Effector memory CD8-positive, alpha-beta T cell (primary cell): ENCODE measurements at regions not wholly inside any gene's neighbourhood (a gene's known extent, or its start where the extent isn't known, plus 50 kb on each side); places are given as distances from the start of the nearest gene placed in this dataset.
"Not testable (repeated sequence)": the region's sequence is repeated elsewhere in the genome, so short reads cannot be mapped to it uniquely, and the experiment has no call there.

Experiments used
- ATAC-seq: fragments of 150-1000 bp; cut with Tn5 transposase; replicated peaks from 2 replicates; pipeline ENCODE4 v1.10.0; 2021; ENCODE audit warnings: mild to moderate bottlenecking, moderate library complexity
- DNase-seq, 3 experiments: peaks; one replicate each; pipeline ENCODE4 v3.0.0; 2021
- H3K27ac Mint-ChIP-seq, 2 donors: one replicate each; pipeline ENCODE4 v1.8.0; 2022; ENCODE audit warnings: mild to moderate bottlenecking in 2 of 2, mixed read lengths in 2 of 2, moderate library complexity in 2 of 2
- H3K27me3 Mint-ChIP-seq, 2 donors: one replicate each; pipeline ENCODE4 v1.8.0; 2022; ENCODE audit warnings: mixed read lengths in 2 of 2
- H3K36me3 Mint-ChIP-seq: one replicate; pipeline ENCODE4 v1.8.0; 2022; ENCODE audit warnings: mild to moderate bottlenecking, moderate library complexity, mixed read lengths; ENCODE audit not compliant: insufficient read depth
- H3K4me1 Mint-ChIP-seq, 2 donors: one replicate each; pipeline ENCODE4 v1.8.0; 2022; ENCODE audit warnings: low read depth in 2 of 2, mixed read lengths in 2 of 2
- H3K4me3 Mint-ChIP-seq, 2 donors: one replicate each; pipeline ENCODE4 v1.8.0; 2022; ENCODE audit warnings: mild to moderate bottlenecking in 2 of 2, mixed read lengths in 2 of 2, moderate library complexity in 2 of 2
- H3K9me3 Mint-ChIP-seq, 2 donors: one replicate each; pipeline ENCODE4 v1.8.0; 2022; ENCODE audit warnings: mixed read lengths in 2 of 2

DNA sequence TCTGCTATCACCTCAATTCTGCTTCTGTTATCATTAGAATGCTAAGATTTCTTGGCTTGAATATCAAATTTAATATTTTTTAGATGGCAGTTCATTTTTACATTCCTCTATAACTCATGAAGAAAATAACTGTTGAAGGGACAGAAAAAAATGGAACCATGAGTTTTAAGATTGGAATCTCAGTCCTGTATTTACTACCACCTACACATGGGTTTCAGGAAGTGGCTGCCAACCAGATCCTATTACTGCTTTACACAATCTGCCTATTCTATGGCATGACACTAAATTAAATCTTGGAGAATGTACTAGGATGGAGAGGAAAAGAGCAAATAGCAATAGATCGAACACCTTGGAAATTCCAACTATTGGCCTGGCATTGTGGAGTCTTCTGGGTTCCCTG, 140.8 kb downstream of the DUSP6 start:
- Mint-ChIP-seq H3K4me1 (peaks cover 2% of the 10 kb centered on the region in 2 donors), H3K4me3 (no peak overlapping the region), H3K27me3 (no peaks in the 10 kb centered on the region), H3K9me3 (no peaks in the 10 kb centered on the region), H3K36me3 (no peaks in the 10 kb centered on the region), H3K27ac (no peak overlapping the region)
- no peak for ATAC-seq
- no peak for DNase-seq

DNA sequence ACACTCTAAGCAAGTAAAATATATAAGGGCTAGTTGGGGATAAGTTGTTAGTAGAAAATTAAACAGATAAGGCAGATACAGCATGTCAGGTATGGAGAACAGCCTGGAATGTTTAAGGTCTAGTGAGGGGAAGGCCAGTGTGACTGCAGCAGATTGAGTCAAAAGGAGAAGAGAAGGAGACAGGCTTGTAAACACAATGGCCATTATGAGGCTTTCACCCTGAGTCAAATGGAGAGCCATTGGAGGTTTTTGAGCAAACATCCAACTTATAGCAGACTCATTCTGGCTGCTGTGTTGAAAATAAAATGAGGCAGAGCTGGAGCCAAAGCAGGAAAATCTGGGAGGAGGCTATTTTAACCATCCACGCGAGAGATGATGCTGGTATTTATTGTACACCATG, 142.0 kb downstream of the DUSP6 start:
- ATAC-seq (no peak), DNase-seq (no peak)
- Mint-ChIP-seq H3K36me3 (no peaks in the 10 kb centered on the region), H3K27me3 (no peaks in the 10 kb centered on the region), H3K4me3 (no peak overlapping the region), H3K4me1 (peaks cover 5 to 8% of the 10 kb centered on the region in 2 donors), H3K9me3 (no peaks in the 10 kb centered on the region), H3K27ac (no peak overlapping the region)

DNA sequence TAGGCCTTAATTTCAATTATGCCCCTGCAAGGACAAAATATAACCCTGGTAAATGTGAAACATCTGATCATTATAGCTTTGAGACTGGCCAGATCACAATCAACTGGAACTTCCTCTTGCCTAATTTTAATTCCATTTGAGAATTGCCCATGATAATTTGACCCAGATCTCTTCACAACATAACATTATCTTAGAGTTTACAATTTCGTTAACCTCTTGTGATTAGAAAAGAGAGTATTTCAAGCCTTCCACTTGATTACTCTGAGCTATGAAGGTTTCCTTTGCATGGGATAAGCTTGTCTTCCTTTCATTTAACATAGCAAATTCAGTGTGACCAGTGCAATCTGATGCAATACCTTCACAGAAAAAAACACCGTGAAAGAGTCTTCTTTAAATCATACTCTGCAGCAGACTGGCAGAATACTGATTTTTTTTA, 143.6 kb downstream of the DUSP6 start:
- no peak overlapping the region for H3K27ac Mint-ChIP-seq
- H3K9me3 Mint-ChIP-seq = no peaks in the 10 kb centered on the region
- H3K4me3 Mint-ChIP-seq = no peak overlapping the region

DNA sequence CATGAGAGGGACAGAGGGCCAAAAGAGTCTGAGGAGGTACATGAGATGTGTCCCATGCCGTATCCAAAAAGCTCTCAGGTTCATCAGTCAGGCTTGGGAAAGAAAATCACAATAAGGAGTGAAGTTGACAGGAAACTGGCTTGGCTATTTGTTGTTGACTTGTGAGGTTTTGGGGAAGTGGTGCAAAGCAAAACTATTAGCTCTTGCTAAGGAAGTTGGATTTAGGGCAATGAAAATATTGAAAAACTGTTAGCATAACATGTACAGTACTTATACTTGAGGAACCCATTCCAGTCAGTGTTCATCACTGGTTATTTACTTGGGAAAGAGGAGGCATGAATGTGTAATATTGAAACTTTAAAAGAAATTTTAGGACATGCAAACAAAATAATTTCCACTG, 145.9 kb downstream of the DUSP6 start:
- DNase-seq (no peak), ATAC-seq (no peak)
- H3K27me3 Mint-ChIP-seq = peaks cover 0 to 9% of the 10 kb centered on the region in 2 donors
- no peaks in the 10 kb centered on the region for H3K9me3 Mint-ChIP-seq
- H3K4me3 Mint-ChIP-seq = no peak overlapping the region
- H3K36me3 Mint-ChIP-seq = no peaks in the 10 kb centered on the region
- H3K27ac Mint-ChIP-seq = no peak overlapping the region
- H3K4me1 Mint-ChIP-seq = peaks cover 5 to 8% of the 10 kb centered on the region in 2 donors

More for the DNA sequence above, 143.6 kb downstream of the DUSP6 start:
- Mint-ChIP-seq H3K36me3 (no peaks in the 10 kb centered on the region), H3K4me1 (peaks cover 5 to 8% of the 10 kb centered on the region in 2 donors), H3K27me3 (no peaks in the 10 kb centered on the region)
- ATAC-seq (no peak), DNase-seq (no peak)

DNA sequence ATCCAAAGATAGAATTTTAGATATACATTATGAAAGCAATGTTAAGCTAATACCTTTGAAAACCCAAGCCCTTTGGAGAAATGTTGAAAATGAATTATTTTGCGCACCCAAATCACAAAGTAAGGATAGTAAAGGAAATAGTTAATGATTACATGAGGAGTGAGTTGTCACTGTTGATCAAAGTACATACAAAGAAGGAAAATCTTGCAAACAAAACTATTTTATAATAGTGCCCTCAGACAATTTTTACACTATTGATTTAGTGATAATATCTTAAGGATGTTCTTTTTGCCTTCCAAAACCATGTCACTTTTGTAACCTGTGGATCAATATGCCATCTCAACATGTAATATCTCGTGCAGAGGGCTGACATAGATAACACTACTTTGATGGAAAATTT, 146.8 kb downstream of the DUSP6 start:
- peaks cover 0 to 12% of the 10 kb centered on the region in 2 donors for H3K27me3 Mint-ChIP-seq
- H3K36me3 Mint-ChIP-seq = no peaks in the 10 kb centered on the region
- ATAC-seq (no peak), DNase-seq (no peak)
- H3K27ac Mint-ChIP-seq = no peak overlapping the region
- H3K4me1 Mint-ChIP-seq = peaks cover 5 to 8% of the 10 kb centered on the region in 2 donors
- H3K4me3 Mint-ChIP-seq = no peak overlapping the region
- no peaks in the 10 kb centered on the region for H3K9me3 Mint-ChIP-seq

DNA sequence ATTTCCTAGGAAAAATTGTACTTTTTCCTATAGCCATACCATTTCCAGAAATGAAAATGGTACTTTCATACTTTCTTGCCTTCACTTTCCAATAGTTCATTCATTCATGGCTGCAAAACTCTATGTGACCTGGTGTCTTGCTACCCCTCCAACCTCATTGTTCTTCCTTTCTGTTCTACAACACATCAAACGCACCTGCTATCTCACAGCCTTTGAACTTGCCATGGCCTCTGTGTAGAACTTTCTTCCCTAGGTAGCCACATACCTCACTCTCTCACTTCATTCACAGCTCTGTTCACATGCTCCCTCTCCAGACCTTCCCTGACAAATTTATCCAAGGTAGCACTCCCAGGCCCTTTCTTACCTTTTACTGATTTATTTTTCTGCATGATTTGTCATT, 149.2 kb downstream of the DUSP6 start:
- H3K9me3 Mint-ChIP-seq = no peaks in the 10 kb centered on the region
- no peak overlapping the region for H3K4me3 Mint-ChIP-seq
- peaks cover 0 to 19% of the 10 kb centered on the region in 2 donors for H3K27me3 Mint-ChIP-seq
- H3K27ac Mint-ChIP-seq = no peak overlapping the region
- no peaks in the 10 kb centered on the region for H3K36me3 Mint-ChIP-seq
- ATAC-seq (no peak), DNase-seq (no peak)
- peaks cover 5 to 8% of the 10 kb centered on the region in 2 donors for H3K4me1 Mint-ChIP-seq

DNA sequence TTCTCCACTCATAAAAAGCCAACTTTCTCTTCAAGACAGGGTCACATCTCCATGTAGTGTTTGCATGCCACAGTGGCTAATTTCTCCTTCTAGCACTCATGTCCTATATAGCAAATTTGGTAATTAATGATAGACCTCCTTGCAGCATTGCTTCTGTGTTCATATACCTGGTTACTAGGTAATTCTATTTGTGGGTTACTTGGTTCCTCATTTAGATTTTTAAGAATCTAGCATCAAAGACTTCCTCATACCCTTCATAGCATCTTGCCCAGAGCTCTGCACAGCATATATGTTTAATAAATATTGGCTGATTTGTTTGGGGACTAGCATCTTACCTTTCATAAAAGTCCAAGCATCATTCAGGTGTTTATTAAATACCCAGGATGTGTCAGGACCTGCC, 152.1 kb downstream of the DUSP6 start:
- H3K36me3 Mint-ChIP-seq = no peaks in the 10 kb centered on the region
- no peak overlapping the region for H3K27ac Mint-ChIP-seq
- H3K4me1 Mint-ChIP-seq = no peaks in the 10 kb centered on the region
- no peaks in the 10 kb centered on the region for H3K9me3 Mint-ChIP-seq
- no peak for ATAC-seq
- DNase-seq = no peak
- H3K27me3 Mint-ChIP-seq = peaks cover 0 to 19% of the 10 kb centered on the region in 2 donors
- H3K4me3 Mint-ChIP-seq = no peak overlapping the region

DNA sequence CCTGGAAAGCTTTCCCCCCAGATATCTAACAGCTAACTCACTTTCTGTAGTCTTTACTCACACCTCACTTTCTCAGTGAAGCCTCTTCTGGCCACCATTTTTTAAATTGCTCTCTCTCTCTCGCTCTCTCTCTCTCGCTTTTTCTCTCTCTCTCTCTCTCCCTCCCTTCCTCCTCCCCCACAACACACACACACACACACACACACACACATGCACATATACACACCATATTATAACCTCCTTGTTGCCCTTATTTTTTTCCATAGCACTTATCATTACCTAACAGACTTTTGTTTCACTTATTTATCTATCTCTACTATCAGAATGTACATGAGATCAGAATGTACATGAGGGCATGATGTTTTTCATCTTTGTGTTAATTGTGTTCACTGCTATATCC, 156.8 kb downstream of the DUSP6 start:
- H3K27ac Mint-ChIP-seq = no peak overlapping the region
- no peaks in the 10 kb centered on the region for H3K36me3 Mint-ChIP-seq
- H3K4me3 Mint-ChIP-seq = no peak overlapping the region
- no peaks in the 10 kb centered on the region for H3K4me1 Mint-ChIP-seq
- DNase-seq (no peak), ATAC-seq (no peak)
- peaks cover 0 to 2% of the 10 kb centered on the region in 2 donors for H3K9me3 Mint-ChIP-seq
- peaks cover 0 to 7% of the 10 kb centered on the region in 2 donors for H3K27me3 Mint-ChIP-seq

DNA sequence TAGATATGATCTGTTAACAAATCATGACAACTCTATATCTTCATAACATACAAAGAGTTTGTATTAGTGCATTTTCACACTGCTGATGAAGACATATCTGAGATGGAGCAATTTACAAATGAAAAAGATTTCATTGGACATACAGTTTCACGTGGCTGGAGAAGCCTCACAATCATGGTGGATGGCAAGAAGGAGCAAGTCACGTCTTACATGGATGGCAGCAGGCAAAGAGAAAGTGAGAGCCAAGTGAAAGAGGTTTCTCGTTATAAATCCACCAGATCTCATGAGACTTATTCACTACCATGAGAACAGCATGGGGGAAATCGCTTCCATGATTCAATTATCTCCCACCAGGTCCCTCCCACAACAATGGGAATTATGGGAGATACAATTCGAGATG, 157.6 kb downstream of the DUSP6 start:
- no peak for DNase-seq
- ATAC-seq = no peak
- Mint-ChIP-seq H3K27me3 (no peaks in the 10 kb centered on the region), H3K36me3 (no peaks in the 10 kb centered on the region), H3K27ac (no peak overlapping the region), H3K9me3 (peaks cover 0 to 2% of the 10 kb centered on the region in 2 donors), H3K4me1 (no peaks in the 10 kb centered on the region), H3K4me3 (no peak overlapping the region)

DNA sequence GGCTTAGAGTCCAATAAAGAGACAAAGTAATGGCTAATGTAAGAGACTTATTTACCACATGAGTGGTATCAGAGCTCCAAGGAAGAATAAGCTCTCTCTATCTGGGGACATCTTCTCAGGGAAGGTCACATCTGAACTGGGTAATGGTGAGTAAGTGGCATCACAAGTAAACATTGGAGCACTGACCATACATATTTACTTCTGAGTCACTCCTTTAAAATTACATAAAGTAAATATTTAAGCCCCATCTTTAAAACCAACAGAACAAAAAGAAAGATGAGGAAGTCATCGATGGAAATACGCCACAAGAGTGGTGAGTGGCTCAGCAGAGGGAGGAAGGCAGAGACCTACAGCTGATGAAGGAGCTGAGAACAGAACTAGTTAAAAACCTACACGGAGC, 159.9 kb downstream of the DUSP6 start:
- H3K27me3 Mint-ChIP-seq = no peaks in the 10 kb centered on the region
- H3K4me1 Mint-ChIP-seq = no peaks in the 10 kb centered on the region
- no peak for DNase-seq
- H3K36me3 Mint-ChIP-seq = no peaks in the 10 kb centered on the region
- H3K4me3 Mint-ChIP-seq = no peak overlapping the region
- H3K27ac Mint-ChIP-seq = no peak overlapping the region
- peaks cover 0 to 4% of the 10 kb centered on the region in 2 donors for H3K9me3 Mint-ChIP-seq
- ATAC-seq = no peak

DNA sequence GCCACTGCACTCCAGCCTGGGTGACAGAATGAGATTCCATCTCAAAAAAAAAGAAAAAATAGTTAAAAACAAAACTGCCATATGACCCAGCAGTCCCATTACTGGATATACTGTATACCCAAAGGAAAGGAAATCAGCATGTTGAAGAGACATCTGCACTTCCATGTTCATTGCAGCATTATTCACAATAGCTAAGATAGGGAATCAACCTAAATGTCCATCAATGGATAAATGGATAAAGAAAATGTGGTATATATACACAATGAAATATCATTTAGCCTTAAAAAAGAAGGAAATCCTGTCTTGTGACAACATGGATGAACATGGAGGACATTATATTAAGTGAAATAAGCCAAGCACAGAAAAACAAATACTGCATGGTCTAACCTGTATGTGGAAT, 160.7 kb downstream of the DUSP6 start:
- not testable (repeated sequence) for H3K36me3 Mint-ChIP-seq, H3K9me3 Mint-ChIP-seq, H3K27ac Mint-ChIP-seq, DNase-seq, H3K27me3 Mint-ChIP-seq, ATAC-seq, H3K4me1 Mint-ChIP-seq, H3K4me3 Mint-ChIP-seq

DNA sequence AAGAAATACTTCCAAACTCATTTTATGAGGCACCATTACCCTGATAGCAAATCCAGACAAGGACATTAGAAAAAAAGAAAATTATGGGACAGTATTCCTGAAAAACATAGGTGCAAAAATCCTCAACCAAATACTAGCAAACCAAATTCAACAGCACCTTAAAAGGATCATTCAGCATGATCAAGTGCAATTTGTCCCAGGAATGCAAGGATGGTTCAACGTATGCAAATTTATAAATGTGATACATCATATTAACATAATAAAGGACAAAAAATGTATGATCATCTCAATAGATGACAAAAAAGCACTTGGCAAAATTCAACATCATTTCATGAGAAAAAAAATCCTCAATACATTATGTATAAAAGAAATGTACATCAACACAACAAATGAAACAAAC, 162.9 kb downstream of the DUSP6 start:
- Mint-ChIP-seq H3K36me3 (no peaks in the 10 kb centered on the region), H3K9me3 (peaks cover 0 to 4% of the 10 kb centered on the region in 2 donors), H3K4me3 (no peak overlapping the region), H3K4me1 (no peaks in the 10 kb centered on the region), H3K27ac (no peak overlapping the region), H3K27me3 (no peaks in the 10 kb centered on the region)
- no peak for DNase-seq
- ATAC-seq = no peak

DNA sequence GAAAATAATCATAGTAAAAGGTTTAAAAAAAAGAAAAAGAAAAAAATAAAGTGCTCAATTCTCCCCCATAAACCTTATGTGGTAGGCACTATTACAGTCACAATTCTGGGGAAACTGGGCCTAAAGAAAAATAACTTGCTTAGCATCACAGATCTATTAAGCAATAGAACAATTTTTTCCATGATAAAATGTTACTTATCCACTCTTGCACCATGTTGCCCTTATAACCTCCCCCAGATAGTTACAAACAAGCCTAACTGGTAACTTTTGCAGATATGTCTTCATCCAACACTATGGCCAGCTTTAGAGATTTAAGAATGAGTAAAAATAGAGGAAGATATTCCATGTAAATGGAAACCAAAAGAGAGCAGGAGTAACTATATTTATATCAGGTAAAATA, 164.8 kb downstream of the DUSP6 start:
- H3K27ac Mint-ChIP-seq = no peak overlapping the region
- DNase-seq (no peak), ATAC-seq (no peak)
- H3K27me3 Mint-ChIP-seq = peaks cover 8 to 12% of the 10 kb centered on the region in 2 donors
- no peaks in the 10 kb centered on the region for H3K4me1 Mint-ChIP-seq
- H3K36me3 Mint-ChIP-seq = no peaks in the 10 kb centered on the region
- no peak overlapping the region for H3K4me3 Mint-ChIP-seq
- H3K9me3 Mint-ChIP-seq = peaks cover 0 to 4% of the 10 kb centered on the region in 2 donors

DNA sequence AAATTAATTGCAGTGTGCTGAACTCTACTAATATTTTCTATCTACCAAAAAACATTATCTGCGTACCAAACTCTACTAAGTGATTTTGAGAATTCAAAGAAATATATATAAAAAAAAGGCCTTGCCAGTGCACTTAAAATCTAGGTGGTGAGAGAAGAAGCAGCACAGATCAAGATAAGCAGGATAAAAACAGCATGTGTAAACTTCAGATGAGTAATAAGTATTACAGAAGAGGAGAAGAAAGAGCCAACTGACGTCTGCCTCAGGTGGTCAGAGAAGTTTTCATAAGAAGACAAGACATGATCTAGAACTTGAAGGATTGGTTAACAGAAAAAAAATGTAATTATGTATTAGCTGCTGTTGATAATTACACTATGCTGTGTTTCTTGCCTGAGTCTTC, 166.4 kb downstream of the DUSP6 start:
- Mint-ChIP-seq H3K4me3 (no peak overlapping the region), H3K27ac (no peak overlapping the region)

DNA sequence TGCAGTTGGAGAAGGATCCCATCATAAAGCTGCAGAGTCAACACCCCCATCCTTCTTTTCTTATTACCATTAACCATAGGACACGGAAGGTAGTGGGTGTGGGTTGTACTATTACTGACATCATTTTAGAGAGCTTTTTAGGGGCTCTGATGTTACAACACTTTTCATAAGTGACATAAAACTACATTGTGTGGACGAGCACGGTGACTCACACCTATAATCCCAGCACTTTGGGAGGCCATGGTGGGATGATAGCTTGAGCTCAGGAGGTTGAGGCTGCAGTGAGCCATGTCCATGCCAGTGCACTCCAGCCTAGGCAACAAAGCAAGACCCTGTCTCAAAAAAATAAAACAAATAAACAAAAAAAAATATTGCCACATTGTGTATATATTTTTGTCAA, 167.1 kb downstream of the DUSP6 start:
- no peak for ATAC-seq
- no peak overlapping the region for H3K4me3 Mint-ChIP-seq

More for the DNA sequence above, 166.4 kb downstream of the DUSP6 start:
- Mint-ChIP-seq H3K27me3 (peaks cover 8 to 13% of the 10 kb centered on the region in 2 donors), H3K9me3 (peaks cover 0 to 2% of the 10 kb centered on the region in 2 donors), H3K4me1 (no peaks in the 10 kb centered on the region), H3K36me3 (no peaks in the 10 kb centered on the region)
- ATAC-seq = no peak
- DNase-seq = no peak

More for the DNA sequence above, 167.1 kb downstream of the DUSP6 start:
- no peaks in the 10 kb centered on the region for H3K36me3 Mint-ChIP-seq
- DNase-seq = no peak
- peaks cover 0 to 1% of the 10 kb centered on the region in 2 donors for H3K4me1 Mint-ChIP-seq
- H3K27ac Mint-ChIP-seq = no peak overlapping the region
- peaks cover 12 to 13% of the 10 kb centered on the region in 2 donors for H3K27me3 Mint-ChIP-seq
- peaks cover 0 to 2% of the 10 kb centered on the region in 2 donors for H3K9me3 Mint-ChIP-seq
